ENCODE measurements at regions not wholly inside any gene's neighbourhood (a gene's known extent, or its start where the extent isn't known, plus 50 kb on each side); places are given as distances from the start of the nearest gene placed in this dataset.

- Histone ChIP-seq H3K27ac (no peak overlapping the region), H3K9me3 (no peaks in the 10 kb centered on the region), H3K4me1 (no peaks in the 10 kb centered on the region), H3K4me3 (no peak overlapping the region), H3K27me3 (no peaks in the 10 kb centered on the region), H3K36me3 (no peaks in the 10 kb centered on the region)
- in situ Hi-C loops (cut with MboI; ENCODE audit: low pct_ligation_motif_present in 1 of 4, low pct_unique_long_range_greater_than_20kb in 1 of 4, low sequenced_read_pairs in 3 of 4) (no loop called here), intact Hi-C loops (cut with DNase I; ENCODE audit: low total_unique reads) (loop anchor here (5.0 kb wide), 1 partner anchor 1065 kb away; the partner anchor contains the start of gene ADGRL2)
- WGBS, 2 donors (ENCODE audit: low coverage in 1 of 2) = 83 to 90% methylated on average over 4 of the region's 4 CpGs
- TF ChIP-seq POLR2AphosphoS5 (IDR thresholded peaks at IDR 0.05) (no peak), POLR2A (IDR thresholded peaks at IDR 0.05) (no peak), EP300 (IDR thresholded peaks at IDR 0.05; ENCODE audit: low read depth) (no peak), CTCF (IDR thresholded peaks at IDR 0.05) (no peak)
- DNase-seq = no peak
Observed at GRCh38 chr1:82867781-82868180, 1067.0 kb downstream of the ADGRL2 start.

GRCh38 chr1:82861749-82862148 is 1061.0 kb downstream of the ADGRL2 start:
- intact Hi-C loops (cut with DNase I; ENCODE audit: low total_unique reads) = no loop called here
- no peak for DNase-seq
- 75 to 87% methylated on average over 2 of the region's 2 CpGs for WGBS, 2 donors (ENCODE audit: low coverage in 1 of 2)

DNA sequence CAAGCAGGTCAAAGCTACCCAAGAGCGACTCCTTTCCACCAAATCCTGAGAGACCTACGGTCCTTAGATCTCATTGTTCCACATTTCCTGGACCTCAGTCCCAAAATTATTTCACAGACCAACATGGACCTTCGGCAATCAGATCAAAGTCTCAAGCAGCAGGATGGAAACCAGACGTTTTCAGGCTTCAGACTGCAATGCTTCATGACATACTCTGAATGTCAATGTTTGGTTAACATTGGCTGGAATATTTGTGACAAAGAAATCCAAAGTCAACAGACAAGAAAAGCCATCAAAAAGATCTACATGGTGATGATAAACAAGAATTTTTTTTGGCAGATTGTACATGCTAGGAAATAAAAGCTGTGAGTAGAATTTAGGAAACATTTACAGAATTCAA is 1057.3 kb downstream of the ADGRL2 start:
- Histone ChIP-seq H3K27ac (no peak overlapping the region), H3K27me3 (no peaks in the 10 kb centered on the region), H3K36me3 (no peaks in the 10 kb centered on the region), H3K9me3 (no peaks in the 10 kb centered on the region), H3K4me1 (no peaks in the 10 kb centered on the region), H3K4me3 (no peak overlapping the region)
- WGBS, 2 donors (ENCODE audit: low coverage in 1 of 2) = 41 to 46% methylated on average over 4 of the region's 4 CpGs
- DNase-seq = no peak
- intact Hi-C loops (cut with DNase I; ENCODE audit: low total_unique reads) = no loop called here
- TF ChIP-seq POLR2A (IDR thresholded peaks at IDR 0.05) (no peak), CTCF (IDR thresholded peaks at IDR 0.05) (no peak), POLR2AphosphoS5 (IDR thresholded peaks at IDR 0.05) (no peak), EP300 (IDR thresholded peaks at IDR 0.05; ENCODE audit: low read depth) (no peak)
- in situ Hi-C loops (cut with MboI; ENCODE audit: low pct_ligation_motif_present in 1 of 4, low pct_unique_long_range_greater_than_20kb in 1 of 4, low sequenced_read_pairs in 3 of 4) = no loop called here

More at GRCh38 chr1:82861749-82862148, 1061.0 kb downstream of the ADGRL2 start:
- Histone ChIP-seq H3K4me3 (no peak overlapping the region), H3K36me3 (no peaks in the 10 kb centered on the region), H3K9me3 (no peaks in the 10 kb centered on the region), H3K27ac (no peak overlapping the region), H3K4me1 (no peaks in the 10 kb centered on the region), H3K27me3 (no peaks in the 10 kb centered on the region)
- in situ Hi-C loops (cut with MboI; ENCODE audit: low pct_ligation_motif_present in 1 of 4, low pct_unique_long_range_greater_than_20kb in 1 of 4, low sequenced_read_pairs in 3 of 4) = no loop called here
- TF ChIP-seq CTCF (IDR thresholded peaks at IDR 0.05) (no peak), EP300 (IDR thresholded peaks at IDR 0.05; ENCODE audit: low read depth) (no peak), POLR2A (IDR thresholded peaks at IDR 0.05) (no peak), POLR2AphosphoS5 (IDR thresholded peaks at IDR 0.05) (no peak)

DNA sequence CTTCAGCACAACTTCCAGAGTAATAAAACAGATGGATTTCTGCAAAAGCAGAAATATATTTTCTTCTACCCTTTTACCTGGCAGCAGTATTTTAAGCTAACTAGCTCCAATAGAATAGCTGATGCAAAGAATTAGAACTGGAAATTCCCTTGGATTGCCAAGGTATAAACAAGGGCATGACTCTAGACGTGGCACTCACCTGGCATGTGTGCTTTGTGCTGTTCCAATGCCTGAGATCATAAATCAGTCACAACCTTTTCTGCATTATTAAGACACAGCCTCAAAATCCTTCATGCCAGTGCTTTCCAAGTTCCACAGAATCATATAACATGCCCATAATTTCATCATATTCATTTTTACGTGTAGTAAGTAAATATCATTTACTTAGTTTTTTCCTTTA is 1048.7 kb downstream of the ADGRL2 start:
- in situ Hi-C loops (cut with MboI; ENCODE audit: low pct_ligation_motif_present in 1 of 4, low pct_unique_long_range_greater_than_20kb in 1 of 4, low sequenced_read_pairs in 3 of 4) = no loop called here
- Histone ChIP-seq H3K36me3 (no peaks in the 10 kb centered on the region), H3K4me3 (no peak overlapping the region), H3K27ac (no peak overlapping the region), H3K27me3 (no peaks in the 10 kb centered on the region), H3K4me1 (no peaks in the 10 kb centered on the region), H3K9me3 (no peaks in the 10 kb centered on the region)
- no peak for DNase-seq
- TF ChIP-seq CTCF (IDR thresholded peaks at IDR 0.05) (no peak), POLR2A (IDR thresholded peaks at IDR 0.05) (no peak), EP300 (IDR thresholded peaks at IDR 0.05; ENCODE audit: low read depth) (no peak), POLR2AphosphoS5 (IDR thresholded peaks at IDR 0.05) (no peak)
- intact Hi-C loops (cut with DNase I; ENCODE audit: low total_unique reads) = no loop called here
- 40 to 46% methylated on average over 2 of the region's 2 CpGs for WGBS, 2 donors (ENCODE audit: low coverage in 1 of 2)
